ENCODE measurements at regions not wholly inside any gene's neighbourhood (a gene's known extent, or its start where the extent isn't known, plus 50 kb on each side); places are given as distances from the start of the nearest gene placed in this dataset.

DNA sequence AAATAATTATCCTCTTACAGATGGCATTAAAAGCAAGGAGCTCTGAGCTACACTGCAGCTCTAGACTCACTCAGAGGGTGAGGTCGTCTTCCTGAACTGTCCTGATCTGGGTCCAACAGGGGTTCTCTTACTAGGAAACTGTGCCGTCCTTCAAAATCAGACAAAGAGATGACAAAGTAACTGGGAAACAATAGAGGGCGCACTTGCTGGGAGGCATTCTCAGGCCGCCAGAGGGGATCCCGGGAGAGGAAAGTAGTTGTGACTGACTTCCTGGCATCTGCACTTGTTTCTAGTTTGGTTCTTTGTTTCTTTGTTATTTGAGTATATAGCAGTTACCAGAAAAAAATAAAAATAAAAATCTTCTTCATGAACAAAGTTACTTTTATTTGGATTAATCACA, 142.9 kb upstream of the MSX2 start:
- TF ChIP-seq, protein P1, sequence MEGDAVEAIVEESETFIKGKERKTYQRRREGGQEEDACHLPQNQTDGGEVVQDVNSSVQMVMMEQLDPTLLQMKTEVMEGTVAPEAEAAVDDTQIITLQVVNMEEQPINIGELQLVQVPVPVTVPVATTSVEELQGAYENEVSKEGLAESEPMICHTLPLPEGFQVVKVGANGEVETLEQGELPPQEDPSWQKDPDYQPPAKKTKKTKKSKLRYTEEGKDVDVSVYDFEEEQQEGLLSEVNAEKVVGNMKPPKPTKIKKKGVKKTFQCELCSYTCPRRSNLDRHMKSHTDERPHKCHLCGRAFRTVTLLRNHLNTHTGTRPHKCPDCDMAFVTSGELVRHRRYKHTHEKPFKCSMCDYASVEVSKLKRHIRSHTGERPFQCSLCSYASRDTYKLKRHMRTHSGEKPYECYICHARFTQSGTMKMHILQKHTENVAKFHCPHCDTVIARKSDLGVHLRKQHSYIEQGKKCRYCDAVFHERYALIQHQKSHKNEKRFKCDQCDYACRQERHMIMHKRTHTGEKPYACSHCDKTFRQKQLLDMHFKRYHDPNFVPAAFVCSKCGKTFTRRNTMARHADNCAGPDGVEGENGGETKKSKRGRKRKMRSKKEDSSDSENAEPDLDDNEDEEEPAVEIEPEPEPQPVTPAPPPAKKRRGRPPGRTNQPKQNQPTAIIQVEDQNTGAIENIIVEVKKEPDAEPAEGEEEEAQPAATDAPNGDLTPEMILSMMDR (IDR thresholded peaks at IDR 0.05), result peak; percentile 38; the same call in 1 of the 2 replicates

DNA sequence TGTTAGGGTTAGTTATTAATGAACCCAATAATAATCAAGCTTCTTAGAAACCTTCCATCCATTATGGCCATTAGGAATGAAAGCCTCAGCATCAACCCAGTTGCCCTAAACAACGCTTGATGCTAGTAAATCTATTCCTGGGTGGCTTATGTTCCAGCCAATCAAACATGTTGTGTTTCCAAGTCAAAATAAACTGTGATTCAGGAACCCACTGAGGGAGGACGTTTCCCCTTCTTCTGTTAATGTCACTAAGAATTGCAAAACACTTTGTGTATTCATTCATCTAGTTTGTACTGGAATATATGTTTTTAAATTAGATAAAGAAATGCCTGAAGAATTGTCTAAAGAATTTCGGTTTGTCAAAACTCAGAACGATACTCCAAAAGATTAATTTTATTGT, 142.5 kb upstream of the MSX2 start:
- TF ChIP-seq, protein P1 (IDR thresholded peaks at IDR 0.05), result no peak

- TF ChIP-seq, protein P1 (IDR thresholded peaks at IDR 0.05), result no peak
Measured at GRCh38 chr5:174583071-174583470, 141.3 kb upstream of the MSX2 start.

DNA sequence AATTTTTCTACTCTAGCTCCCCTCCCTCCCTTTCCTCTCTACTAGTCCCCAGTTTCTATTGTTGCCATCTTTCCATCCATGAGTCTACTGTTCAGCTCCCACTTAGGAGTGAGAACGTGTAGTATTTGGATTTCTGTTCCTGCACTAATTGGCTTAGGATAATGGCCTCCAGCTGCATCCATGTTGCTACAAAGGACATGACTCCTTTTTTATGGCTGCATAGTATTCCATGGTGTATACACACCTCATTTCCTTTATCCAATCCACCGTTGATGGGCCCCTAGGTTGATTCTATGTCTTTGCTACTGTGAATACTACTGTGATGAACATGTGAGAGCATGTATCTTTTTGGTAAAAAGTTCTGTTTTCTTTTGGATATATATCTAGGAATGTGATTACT, 138.9 kb upstream of the MSX2 start:
- TF ChIP-seq, protein P1 (IDR thresholded peaks at IDR 0.05), result no peak

DNA sequence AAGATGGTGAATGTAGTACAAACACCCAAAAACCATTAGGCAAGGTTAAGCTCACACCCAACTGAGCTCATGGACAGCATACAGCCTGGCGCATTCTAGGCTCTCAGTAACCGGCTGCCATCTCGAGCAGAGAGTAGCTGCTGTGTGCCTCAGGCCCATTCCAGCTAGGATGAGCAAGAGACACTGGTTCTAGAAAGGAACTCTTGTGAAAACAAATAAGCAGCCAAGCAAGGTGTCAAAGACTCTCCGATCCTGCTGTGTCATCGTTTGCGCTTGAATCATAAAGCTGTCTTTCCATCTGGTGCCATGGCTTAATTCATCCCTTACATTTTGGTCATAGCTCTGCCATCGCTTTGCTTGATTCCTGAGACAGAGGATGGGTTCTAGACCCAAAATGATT, 135.4 kb upstream of the MSX2 start:
- TF ChIP-seq, protein P1 (IDR thresholded peaks at IDR 0.05), result no peak

GRCh38 chr5:174589599-174589998, 134.8 kb upstream of the MSX2 start:
- TF ChIP-seq, protein P1 (IDR thresholded peaks at IDR 0.05), result no peak

DNA sequence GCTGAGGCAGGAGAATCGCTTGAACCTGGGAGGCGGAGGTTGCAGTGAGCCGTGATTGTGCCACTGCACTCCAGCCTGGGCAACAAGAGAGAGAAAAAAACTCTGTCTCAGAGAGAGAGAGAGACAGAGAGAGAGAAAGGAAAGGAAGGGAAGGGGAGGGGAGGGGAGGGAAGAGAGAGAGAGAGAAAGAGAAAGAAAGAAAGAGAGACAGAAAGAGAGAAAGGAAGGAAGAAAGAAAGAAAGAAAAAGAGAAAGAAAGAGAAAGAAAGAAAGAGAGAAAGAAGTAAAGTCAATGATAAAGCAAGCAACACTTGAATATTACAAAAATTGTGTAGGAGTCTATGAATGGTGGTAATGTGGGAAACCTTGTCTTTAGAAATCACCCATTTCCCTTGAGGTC, 133.6 kb upstream of the MSX2 start:
- TF ChIP-seq, protein P1 (IDR thresholded peaks at IDR 0.05), result no peak

DNA sequence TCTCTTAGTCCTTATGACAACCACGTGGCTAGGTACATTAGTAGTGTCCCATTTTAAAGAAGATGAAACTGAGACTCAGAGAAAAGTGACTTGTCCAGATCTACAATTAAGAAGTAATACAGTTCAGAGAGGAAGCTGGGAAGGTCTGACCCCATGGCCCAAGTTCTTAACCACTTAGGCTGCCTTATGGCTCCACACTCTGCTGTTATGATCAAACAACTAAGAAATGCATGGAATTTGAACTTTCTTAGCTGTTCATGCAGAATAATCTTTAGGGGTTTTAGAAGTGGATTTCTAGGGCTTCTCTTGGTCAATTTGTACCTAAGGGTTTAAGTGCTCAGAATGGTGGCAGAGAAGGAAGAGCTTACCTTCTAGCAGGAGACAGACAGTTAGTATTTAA, 128.0 kb upstream of the MSX2 start:
- TF ChIP-seq, protein P1 (IDR thresholded peaks at IDR 0.05), result no peak

Data from LNCAP (cell line).